GM23248 (cell line): ENCODE measurements at regions not wholly inside any gene's neighbourhood (a gene's known extent, or its start where the extent isn't known, plus 50 kb on each side); places are given as distances from the start of the nearest gene placed in this dataset.

Experiments
- DNase-seq: peaks from one replicate; pipeline ENCODE4 v3.0.0-alpha.2; 2015
- H2AFZ ChIP-seq: fragments of 200-600 bp; sonication (generic); 2 replicates; pipeline ENCODE4 v1.6.1; 2016; ENCODE audit warnings: antibody characterized with exemption
- H3F3A ChIP-seq: fragments of 200-600 bp; sonication (generic); 2 replicates; pipeline ENCODE4 v1.6.1; 2016; ENCODE audit warnings: mild to moderate bottlenecking, antibody characterized with exemption, mixed run types; ENCODE audit not compliant: insufficient read depth
- H3K27ac ChIP-seq: fragments of 200-600 bp; sonication (generic); 2 replicates; pipeline ENCODE4 v1.5.1; 2016; ENCODE audit warnings: mild to moderate bottlenecking
- H3K27me3 ChIP-seq: fragments of 200-600 bp; sonication (generic); replicated peaks from 2 replicates; pipeline ENCODE4 v1.6.1; 2016; ENCODE audit warnings: mild to moderate bottlenecking; ENCODE audit not compliant: insufficient read depth
- H3K36me3 ChIP-seq: fragments of 200-600 bp; sonication (generic); 2 replicates; pipeline ENCODE4 v1.6.1; 2016; ENCODE audit warnings: low read depth, mild to moderate bottlenecking
- H3K4me1 ChIP-seq: fragments of 200-600 bp; sonication (generic); 2 replicates; pipeline ENCODE4 v1.6.1; 2016; ENCODE audit warnings: mild to moderate bottlenecking; ENCODE audit not compliant: insufficient read depth
- H3K4me2 ChIP-seq: fragments of 200-600 bp; sonication (generic); one replicate; pipeline ENCODE4 v1.6.1; 2016; ENCODE audit warnings: mild to moderate bottlenecking; ENCODE audit not compliant: unreplicated experiment
- H3K4me3 ChIP-seq: fragments of 200-600 bp; sonication (generic); 2 replicates; pipeline ENCODE4 v1.5.1; 2016; ENCODE audit warnings: mild to moderate bottlenecking
- H3K79me2 ChIP-seq: fragments of 200-600 bp; sonication (generic); 2 replicates; pipeline ENCODE4 v1.6.1; 2016; ENCODE audit warnings: mild to moderate bottlenecking; ENCODE audit not compliant: insufficient read depth
- H3K9ac ChIP-seq: fragments of 200-600 bp; sonication (generic); 2 replicates; pipeline ENCODE4 v1.6.1; 2016; ENCODE audit warnings: mild to moderate bottlenecking
- H3K9me2 ChIP-seq: fragments of 200-600 bp; sonication (generic); 2 replicates; pipeline ENCODE4 v1.6.1; 2016; ENCODE audit warnings: mixed run types, mild to moderate bottlenecking, moderate library complexity; ENCODE audit not compliant: insufficient read depth
- H3K9me3 ChIP-seq: fragments of 200-600 bp; sonication (generic); one replicate; pipeline ENCODE4 v1.6.1; 2017; ENCODE audit warnings: low read depth
- H4K20me1 ChIP-seq: fragments of 200-600 bp; sonication (generic); 2 replicates; pipeline ENCODE4 v1.6.0; 2016; ENCODE audit not compliant: insufficient read depth
- EZH2 ChIP-seq: fragments of 200-600 bp; sonication (generic); IDR thresholded peaks from 2 replicates; pipeline ENCODE4 v1.6.1; 2018; ENCODE audit warnings: antibody characterized with exemption, mild to moderate bottlenecking; ENCODE audit not compliant: insufficient read depth, poor library complexity, severe bottlenecking
- EZH2phosphoT487 ChIP-seq: fragments of 200-600 bp; sonication (generic); IDR thresholded peaks from 2 replicates; pipeline ENCODE4 v1.6.1; 2018; ENCODE audit warnings: antibody characterized with exemption, moderate library complexity, mild to moderate bottlenecking, low read depth; ENCODE audit not compliant: insufficient read depth
- WGBS, 2 experiments: methylation state at CpG; one replicate each; pipeline ENCODE4 v1.1.6; 2015 to 2017; ENCODE audit warnings: low lambda C conversion rate in 2 of 2, low coverage in 1 of 2; ENCODE audit errors: missing lambda C conversion rate in 2 of 2; 5-methylcytosine and 5-hydroxymethylcytosine counted together
- in situ Hi-C: fragments of 300-500 bp; cut with MboI; formaldehyde crosslinking; loops from 2 replicates; pipeline ENCODE4 v1.15.0; 2020

DNA sequence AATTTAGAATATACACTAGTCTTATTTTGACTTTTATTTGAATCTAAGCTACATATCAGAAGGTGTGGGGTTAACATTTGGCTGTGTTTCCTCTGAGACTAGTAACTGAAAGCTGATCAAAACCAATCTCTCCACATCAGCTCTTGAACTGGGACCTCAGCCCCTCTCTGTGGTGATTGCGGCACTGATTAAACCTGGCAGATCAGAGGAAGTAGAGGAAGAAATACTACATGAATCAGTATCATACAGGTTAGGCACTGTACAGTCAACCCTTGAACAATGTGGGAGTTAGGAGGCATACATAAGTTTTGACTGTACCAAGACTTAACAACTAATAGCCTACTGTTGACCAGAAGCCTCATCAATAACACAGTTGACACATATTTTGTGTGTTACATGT is 122.5 kb upstream of the C1orf87 start:
- Histone ChIP-seq H3K9me3 (peaks cover 3% of the 10 kb centered on the region), H3K9me2 (no peaks in the 10 kb centered on the region; the same call in 1 of the 2 replicates), H2AFZ (no peak overlapping the region), H3K4me3 (no peak overlapping the region), H3K79me2 (no peaks in the 10 kb centered on the region), H3K9ac (no peak overlapping the region), H3K27me3 (no peaks in the 10 kb centered on the region), H3K36me3 (no peaks in the 10 kb centered on the region), H3F3A (no peaks in the 10 kb centered on the region), H4K20me1 (no peaks in the 10 kb centered on the region), H3K27ac (no peak overlapping the region), H3K4me1 (no peaks in the 10 kb centered on the region), H3K4me2 (no peak overlapping the region)
- no peak for DNase-seq
- WGBS, 2 experiments, result 100% methylated on average over 1 of the region's 1 CpG
- TF ChIP-seq EZH2 (no peak), EZH2phosphoT487 (no peak)
- in situ Hi-C loops, result no loop called here

DNA sequence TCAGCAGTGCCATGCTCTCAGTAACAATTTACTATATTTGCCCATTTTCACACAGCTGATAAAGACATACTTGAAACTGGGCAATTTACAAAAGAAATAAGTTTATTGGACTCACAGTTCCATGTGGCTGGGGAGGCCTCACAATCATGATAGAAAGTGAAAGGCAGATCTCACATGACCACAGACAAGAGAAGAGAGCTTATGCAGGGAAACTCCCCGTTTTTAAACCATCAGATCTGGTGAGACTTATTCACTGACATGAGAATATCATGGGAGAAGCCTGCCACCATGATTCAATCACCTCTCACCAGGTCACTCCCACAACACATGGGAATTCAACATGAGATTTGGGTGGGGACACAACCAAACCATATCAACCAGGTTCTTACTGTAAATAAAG is 112.1 kb upstream of the C1orf87 start:
- Histone ChIP-seq H3K9ac (no peak overlapping the region), H3K4me1 (no peaks in the 10 kb centered on the region), H4K20me1 (no peaks in the 10 kb centered on the region), H3K27me3 (no peaks in the 10 kb centered on the region), H2AFZ (no peak overlapping the region), H3K9me2 (no peaks in the 10 kb centered on the region), H3K27ac (no peak overlapping the region), H3K36me3 (no peaks in the 10 kb centered on the region), H3K4me3 (no peak overlapping the region), H3F3A (no peaks in the 10 kb centered on the region), H3K79me2 (no peaks in the 10 kb centered on the region), H3K4me2 (no peak overlapping the region), H3K9me3 (peaks cover 5% of the 10 kb centered on the region)
- 0 to 9% methylated on average over 1 of the region's 1 CpG for WGBS, 2 experiments
- TF ChIP-seq EZH2 (no peak), EZH2phosphoT487 (no peak)
- DNase-seq, result no peak
- in situ Hi-C loops, result no loop called here

DNA sequence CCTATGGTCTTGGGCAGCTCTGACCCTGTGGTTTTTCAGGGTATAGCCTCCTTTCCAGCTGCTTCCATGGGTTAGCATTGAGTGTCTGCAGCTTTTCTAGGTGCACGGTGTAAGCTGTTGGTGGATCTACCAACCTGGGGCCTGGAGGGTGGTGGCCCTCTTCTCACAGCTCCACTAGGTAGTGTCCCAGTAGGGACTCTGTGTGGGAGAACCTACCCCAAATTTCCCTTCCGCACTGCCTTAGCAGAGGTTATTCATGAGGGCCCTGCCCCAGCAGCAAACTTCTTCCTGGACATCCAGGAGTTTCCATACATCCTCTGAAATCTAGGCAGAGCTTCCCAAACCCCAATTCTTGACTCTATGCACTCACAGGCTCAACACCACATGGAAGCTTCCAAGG is 111.0 kb upstream of the C1orf87 start:
- no peak overlapping the region for H3K4me2 ChIP-seq
- H3K9ac ChIP-seq, result no peak overlapping the region
- in situ Hi-C loops, result no loop called here
- H2AFZ ChIP-seq, result no peak overlapping the region
- no peak for DNase-seq
- peaks cover 5% of the 10 kb centered on the region for H3K9me3 ChIP-seq
- no peak for TF ChIP-seq EZH2
- no peak for TF ChIP-seq EZH2phosphoT487
- no peak overlapping the region for H3K27ac ChIP-seq
- H3K27me3 ChIP-seq, result no peaks in the 10 kb centered on the region
- no peak overlapping the region for H3K4me3 ChIP-seq
- no peaks in the 10 kb centered on the region for H3K4me1 ChIP-seq
- H3K36me3 ChIP-seq, result no peaks in the 10 kb centered on the region
- 60 to 62% methylated on average over 2 of the region's 2 CpGs for WGBS, 2 experiments
- no peaks in the 10 kb centered on the region for H3F3A ChIP-seq
- no peaks in the 10 kb centered on the region for H3K9me2 ChIP-seq
- no peaks in the 10 kb centered on the region for H4K20me1 ChIP-seq
- no peaks in the 10 kb centered on the region for H3K79me2 ChIP-seq

DNA sequence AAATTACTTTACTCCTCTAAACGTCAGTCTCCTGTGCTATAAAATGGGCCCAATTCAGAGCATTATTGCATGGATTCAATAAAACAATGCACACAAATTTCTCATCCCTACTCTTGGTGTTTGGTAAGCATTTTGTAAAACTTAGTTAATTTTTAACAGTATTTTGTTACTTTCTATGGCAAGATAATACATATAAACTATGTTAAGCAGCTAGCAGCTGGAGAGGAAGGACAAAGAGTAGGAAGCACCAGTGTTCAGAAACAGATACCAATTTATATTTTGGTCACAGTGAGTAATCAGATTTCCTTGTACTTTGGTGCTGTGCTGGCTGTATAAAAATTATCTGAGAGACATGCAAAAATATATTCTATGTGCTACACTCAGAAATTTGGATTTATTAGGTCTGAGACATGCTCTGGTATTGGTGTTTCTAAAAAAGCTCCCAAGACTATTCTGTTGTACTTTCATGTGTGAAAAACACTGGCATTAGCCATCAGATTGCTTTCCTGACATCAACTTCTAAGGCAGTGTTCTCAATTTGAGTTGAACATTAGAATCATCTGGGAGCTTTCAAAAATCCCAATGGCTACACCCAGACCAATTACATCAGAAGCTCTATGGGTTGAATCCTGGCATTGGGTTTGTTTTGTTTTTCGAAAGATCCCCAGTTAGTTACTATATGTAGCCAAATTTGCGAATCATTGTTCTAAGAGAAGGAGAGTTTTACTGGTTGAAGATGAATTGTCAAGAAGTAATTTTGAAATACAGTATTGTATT is 100.3 kb upstream of the C1orf87 start:
- Histone ChIP-seq H3K27me3 (no peaks in the 10 kb centered on the region), H3K79me2 (no peaks in the 10 kb centered on the region), H3K4me3 (no peak overlapping the region), H3F3A (peaks cover 24% of the 10 kb centered on the region), H4K20me1 (no peaks in the 10 kb centered on the region), H3K4me1 (peaks cover 29% of the 10 kb centered on the region), H3K36me3 (no peaks in the 10 kb centered on the region), H3K9ac (no peak overlapping the region), H3K27ac (no peak overlapping the region), H3K4me2 (no peak overlapping the region), H2AFZ (no peak overlapping the region), H3K9me3 (no peaks in the 10 kb centered on the region), H3K9me2 (no peaks in the 10 kb centered on the region)
- WGBS, 2 experiments, result 94 to 95% methylated on average over 3 of the region's 3 CpGs
- in situ Hi-C loops, result loop anchor here (25.0 kb wide), 1 partner anchor 863 kb away; no protein-coding TSS in a partner anchor
- no peak for DNase-seq
- TF ChIP-seq EZH2phosphoT487, result no peak
